Tibial nerve (tissue), 4 donors: ENCODE measurements at regions not wholly inside any gene's neighbourhood (a gene's known extent, or its start where the extent isn't known, plus 50 kb on each side); places are given as distances from the start of the nearest gene placed in this dataset.

Source experiments
- DNase-seq, 2 donors: peaks; one replicate each; pipeline ENCODE4 v3.0.0-alpha.2; 2019; ENCODE audit warnings: low spot score in 2 of 2
- H3K27ac ChIP-seq, 4 donors: fragments of 200-600 bp; sonication (generic) in 3 of 4; one replicate each; pipeline ENCODE4 v1.5.1; 2017 to 2019; ENCODE audit warnings: mild to moderate bottlenecking in 1 of 4
- H3K27me3 ChIP-seq, 2 donors: fragments of 200-600 bp; sonication (generic) in 1 of 2; one replicate each; pipeline versions ENCODE4 v1.5.1 to v1.6.0; 2017 to 2019
- H3K36me3 ChIP-seq, 3 donors: fragments of 200-600 bp; sonication (generic); one replicate each; pipeline ENCODE4 v1.5.1; 2018 to 2019
- H3K4me1 ChIP-seq, 4 donors: fragments of 200-600 bp; sonication (generic) in 3 of 4; one replicate each; pipeline ENCODE4 v1.5.1; 2017 to 2019
- H3K4me3 ChIP-seq, 4 donors: fragments of 200-600 bp; sonication (generic) in 3 of 4; one replicate each; pipeline ENCODE4 v1.5.1; 2017 to 2019; ENCODE audit warnings: mild to moderate bottlenecking in 1 of 4, moderate library complexity in 1 of 4
- H3K9me3 ChIP-seq, 4 donors: fragments of 200-600 bp; sonication (generic) in 3 of 4; one replicate each; pipeline ENCODE4 v1.5.1; 2017 to 2019
- CTCF ChIP-seq, 5 experiments: fragments of 200-600 bp in 3 of 5; fragments of 450-650 bp in 2 of 5; sonication (generic) in 3 of 5; IDR thresholded peaks; one replicate each; pipeline ENCODE4 v1.5.1; 2016 to 2019; ENCODE audit warnings: antibody characterized with exemption in 5 of 5, mild to moderate bottlenecking in 3 of 5, moderate library complexity in 2 of 5
- EP300 ChIP-seq, 2 donors: sonication (generic); formaldehyde crosslinking; IDR thresholded peaks; one replicate each; pipeline ENCODE4 v1.6.1; 2017; ENCODE audit warnings: antibody characterized with exemption in 2 of 2, mild to moderate bottlenecking in 1 of 2
- POLR2A ChIP-seq, 2 donors: fragments of 450-650 bp; IDR thresholded peaks; one replicate each; pipeline ENCODE4 v1.6.1; 2017; ENCODE audit warnings: antibody characterized with exemption in 2 of 2, mild to moderate bottlenecking in 2 of 2, moderate library complexity in 2 of 2
- WGBS, 2 donors: methylation state at CpG; one replicate each; pipeline ENCODE4 v1.1.5; 2018; 5-methylcytosine and 5-hydroxymethylcytosine counted together

GRCh38 chr13:50519866-50520265, 323.6 kb downstream of the DLEU7 start:
- Histone ChIP-seq H3K27ac (peak overlapping the region in 1 of 4 donors; percentile 75), H3K36me3 (no peaks in the 10 kb centered on the region), H3K27me3 (no peaks in the 10 kb centered on the region), H3K4me3 (no peak overlapping the region), H3K4me1 (peaks cover 0 to 47% (median 17%) of the 10 kb centered on the region in 4 donors), H3K9me3 (no peaks in the 10 kb centered on the region)
- DNase-seq, result no peak
- no peak for TF ChIP-seq POLR2A (IDR thresholded peaks at IDR 0.05)
- TF ChIP-seq EP300 (IDR thresholded peaks at IDR 0.05), result peak in 1 of 2 donors; percentile 79
- TF ChIP-seq CTCF (IDR thresholded peaks at IDR 0.05), result no peak
- WGBS, 2 donors, result 97 to 100% methylated on average over 1 of the region's 1 CpG

- Histone ChIP-seq H3K9me3 (no peaks in the 10 kb centered on the region), H3K27ac (peak overlapping the region in 2 of 4 donors; percentile 54 to 81), H3K4me3 (no peak overlapping the region), H3K4me1 (peaks cover 0 to 47% (median 19%) of the 10 kb centered on the region in 4 donors), H3K36me3 (no peaks in the 10 kb centered on the region), H3K27me3 (no peaks in the 10 kb centered on the region)
- no peak for DNase-seq
- no peak for TF ChIP-seq EP300 (IDR thresholded peaks at IDR 0.05)
- no peak for TF ChIP-seq POLR2A (IDR thresholded peaks at IDR 0.05)
- TF ChIP-seq CTCF (IDR thresholded peaks at IDR 0.05), result no peak
- 65% methylated on average over 4 of the region's 4 CpGs for WGBS, 2 donors
These were observed 322.3 kb downstream of the DLEU7 start for GRCh38 chr13:50521006-50521830.

- WGBS, 2 donors, result 20% methylated on average over 3 of the region's 3 CpGs
- Histone ChIP-seq H3K27me3 (no peaks in the 10 kb centered on the region), H3K4me1 (peaks cover 0 to 52% (median 23%) of the 10 kb centered on the region in 4 donors), H3K36me3 (no peaks in the 10 kb centered on the region), H3K4me3 (no peak overlapping the region), H3K27ac (peak overlapping the region in 2 of 4 donors; percentile 54 to 81), H3K9me3 (no peaks in the 10 kb centered on the region)
- no peak for TF ChIP-seq POLR2A (IDR thresholded peaks at IDR 0.05)
- no peak for TF ChIP-seq CTCF (IDR thresholded peaks at IDR 0.05)
- peak in 1 of 2 donors; percentile 70 for TF ChIP-seq EP300 (IDR thresholded peaks at IDR 0.05)
- no peak for DNase-seq
These were observed 321.7 kb downstream of the DLEU7 start for GRCh38 chr13:50521831-50522149.

- Histone ChIP-seq H3K27ac (peak overlapping the region in 1 of 4 donors; percentile 81), H3K9me3 (no peaks in the 10 kb centered on the region), H3K4me1 (peaks cover 0 to 53% (median 23%) of the 10 kb centered on the region in 4 donors), H3K27me3 (no peaks in the 10 kb centered on the region), H3K4me3 (no peak overlapping the region), H3K36me3 (no peaks in the 10 kb centered on the region)
- no peak for DNase-seq
- TF ChIP-seq CTCF (IDR thresholded peaks at IDR 0.05) (no peak), POLR2A (IDR thresholded peaks at IDR 0.05) (no peak), EP300 (IDR thresholded peaks at IDR 0.05) (no peak)
- WGBS, 2 donors, result 68 to 70% methylated on average over 3 of the region's 3 CpGs
These were observed 321.0 kb downstream of the DLEU7 start for GRCh38 chr13:50522506-50522905.

- no peak for DNase-seq
These were observed 320.2 kb downstream of the DLEU7 start for GRCh38 chr13:50523307-50523706.

More at GRCh38 chr13:50523307-50523706, 320.2 kb downstream of the DLEU7 start:
- Histone ChIP-seq H3K27me3 (no peaks in the 10 kb centered on the region), H3K27ac (no peak overlapping the region), H3K36me3 (no peaks in the 10 kb centered on the region), H3K4me3 (no peak overlapping the region), H3K9me3 (no peaks in the 10 kb centered on the region), H3K4me1 (peaks cover 0 to 56% (median 26%) of the 10 kb centered on the region in 4 donors)
- TF ChIP-seq POLR2A (IDR thresholded peaks at IDR 0.05) (no peak), EP300 (IDR thresholded peaks at IDR 0.05) (no peak), CTCF (IDR thresholded peaks at IDR 0.05) (no peak)
- WGBS, 2 donors, result 71 to 80% methylated on average over 3 of the region's 3 CpGs
